ENCODE measurements at regions not wholly inside any gene's neighbourhood (a gene's known extent, or its start where the extent isn't known, plus 50 kb on each side); places are given as distances from the start of the nearest gene placed in this dataset.

- no peaks in the 10 kb centered on the region for H3K36me3 ChIP-seq (replicated peaks; ENCODE audit: low read depth, low read length)
- H3K9me3 ChIP-seq (ENCODE audit: insufficient read depth, low read length) = no peaks in the 10 kb centered on the region
- no peak overlapping the region for H3K4me3 ChIP-seq (ENCODE audit: low read length)
- no peak overlapping the region for H2AFZ ChIP-seq (ENCODE audit: low read depth, low read length)
- H3K9ac ChIP-seq (ENCODE audit: low read length) = no peak overlapping the region
- no peak overlapping the region for H3K4me2 ChIP-seq (ENCODE audit: low read length)
- H4K20me1 ChIP-seq (ENCODE audit: insufficient read depth, low read length) = no peaks in the 10 kb centered on the region
- no peaks in the 10 kb centered on the region for H3K79me2 ChIP-seq (ENCODE audit: low read length)
- peaks cover 14% of the 10 kb centered on the region for H3K4me1 ChIP-seq (ENCODE audit: low read length)
- TF ChIP-seq EZH2phosphoT487 (IDR thresholded peaks at IDR 0.05; ENCODE audit: low read depth) (no peak), CTCF (IDR thresholded peaks at IDR 0.05; ENCODE audit: low read depth, low read length) (no peak)
- no peak overlapping the region for H3K27ac ChIP-seq (ENCODE audit: low read length)
- no peaks in the 10 kb centered on the region for H3K27me3 ChIP-seq (ENCODE audit: low read depth, low read length)
These were observed 262.4 kb upstream of the DAB1 start for GRCh38 chr1:57686306-57686705.

DNA sequence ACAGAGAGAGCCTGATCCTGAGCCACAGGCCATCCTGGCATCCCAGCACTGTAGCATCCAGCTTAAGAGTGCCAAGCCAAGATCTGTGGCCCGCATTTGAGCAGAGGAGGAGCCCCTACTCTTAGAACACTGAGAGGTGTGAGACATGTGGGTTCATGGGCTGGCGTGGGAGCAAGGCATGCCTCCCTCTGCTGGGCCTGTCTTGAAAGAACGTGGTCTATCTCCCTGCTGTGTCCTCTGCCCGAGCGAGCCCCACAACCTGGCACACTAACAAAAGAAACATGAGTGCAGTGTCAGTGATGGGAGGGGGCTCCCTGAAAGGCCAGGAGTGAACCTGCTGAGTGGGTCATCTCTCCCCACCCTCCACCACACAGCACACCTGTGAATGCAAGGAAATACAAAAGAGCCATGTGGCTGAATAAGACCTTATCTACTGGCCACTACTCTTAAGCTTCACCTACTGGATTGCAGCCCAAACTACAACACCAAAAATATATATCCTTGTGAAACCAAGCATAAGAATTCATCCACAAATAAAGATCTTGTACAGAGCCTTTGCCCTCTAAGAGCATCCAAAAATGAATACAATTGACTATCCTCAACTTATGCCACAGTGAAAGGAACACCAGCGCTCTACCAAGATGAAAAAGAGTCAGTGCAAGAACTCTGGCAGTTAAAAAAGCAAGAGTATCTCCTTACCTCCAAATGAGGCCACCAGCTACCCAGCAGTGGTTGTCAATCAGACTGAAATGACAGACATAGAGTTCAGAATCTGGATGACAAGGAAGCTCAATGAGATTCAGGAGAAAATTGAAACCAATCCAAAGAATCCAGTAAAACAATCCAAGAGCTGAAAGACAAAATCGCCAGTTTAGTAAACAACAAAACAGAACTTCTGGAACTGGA is 259.4 kb upstream of the DAB1 start:
- Histone ChIP-seq H3K4me3 (ENCODE audit: low read length) (no peak overlapping the region), H3K27ac (ENCODE audit: low read length) (no peak overlapping the region), H3K4me1 (ENCODE audit: low read length) (peaks cover 23% of the 10 kb centered on the region)

GRCh38 chr1:57678138-57678537 is 254.3 kb upstream of the DAB1 start:
- H3K9ac ChIP-seq (ENCODE audit: low read length) = no peak overlapping the region
- H3K4me3 ChIP-seq (ENCODE audit: low read length) = no peak overlapping the region
- H3K27me3 ChIP-seq (ENCODE audit: low read depth, low read length) = no peaks in the 10 kb centered on the region
- peaks cover 23% of the 10 kb centered on the region for H3K4me1 ChIP-seq (ENCODE audit: low read length)
- H3K36me3 ChIP-seq (replicated peaks; ENCODE audit: low read depth, low read length) = no peaks in the 10 kb centered on the region
- no peaks in the 10 kb centered on the region for H3K9me3 ChIP-seq (ENCODE audit: insufficient read depth, low read length)
- no peaks in the 10 kb centered on the region for H4K20me1 ChIP-seq (ENCODE audit: insufficient read depth, low read length)
- H3K27ac ChIP-seq (ENCODE audit: low read length) = no peak overlapping the region
- no peak for TF ChIP-seq CTCF (IDR thresholded peaks at IDR 0.05; ENCODE audit: low read depth, low read length)
- TF ChIP-seq EZH2phosphoT487 (IDR thresholded peaks at IDR 0.05; ENCODE audit: low read depth) = no peak
- no peaks in the 10 kb centered on the region for H3K79me2 ChIP-seq (ENCODE audit: low read length)
- no peak overlapping the region for H2AFZ ChIP-seq (ENCODE audit: low read depth, low read length)
- no peak overlapping the region for H3K4me2 ChIP-seq (ENCODE audit: low read length)

More for the DNA sequence above, 259.4 kb upstream of the DAB1 start:
- no peaks in the 10 kb centered on the region for H3K9me3 ChIP-seq (ENCODE audit: insufficient read depth, low read length)
- no peaks in the 10 kb centered on the region for H3K36me3 ChIP-seq (replicated peaks; ENCODE audit: low read depth, low read length)
- no peak overlapping the region for H3K9ac ChIP-seq (ENCODE audit: low read length)
- no peaks in the 10 kb centered on the region for H4K20me1 ChIP-seq (ENCODE audit: insufficient read depth, low read length)
- no peak overlapping the region for H2AFZ ChIP-seq (ENCODE audit: low read depth, low read length)
- no peaks in the 10 kb centered on the region for H3K27me3 ChIP-seq (ENCODE audit: low read depth, low read length)
- no peak overlapping the region for H3K4me2 ChIP-seq (ENCODE audit: low read length)
- H3K79me2 ChIP-seq (ENCODE audit: low read length) = no peaks in the 10 kb centered on the region
- TF ChIP-seq EZH2phosphoT487 (IDR thresholded peaks at IDR 0.05; ENCODE audit: low read depth) = no peak
- no peak for TF ChIP-seq CTCF (IDR thresholded peaks at IDR 0.05; ENCODE audit: low read depth, low read length)

GRCh38 chr1:57675776-57676175 is 251.9 kb upstream of the DAB1 start:
- no peak overlapping the region for H2AFZ ChIP-seq (ENCODE audit: low read depth, low read length)
- H3K9me3 ChIP-seq (ENCODE audit: insufficient read depth, low read length) = no peaks in the 10 kb centered on the region
- peaks cover 4% of the 10 kb centered on the region for H3K4me1 ChIP-seq (ENCODE audit: low read length)
- no peaks in the 10 kb centered on the region for H4K20me1 ChIP-seq (ENCODE audit: insufficient read depth, low read length)
- H3K27ac ChIP-seq (ENCODE audit: low read length) = no peak overlapping the region
- H3K27me3 ChIP-seq (ENCODE audit: low read depth, low read length) = no peaks in the 10 kb centered on the region
- TF ChIP-seq CTCF (IDR thresholded peaks at IDR 0.05; ENCODE audit: low read depth, low read length) (no peak), EZH2phosphoT487 (IDR thresholded peaks at IDR 0.05; ENCODE audit: low read depth) (no peak)
- no peaks in the 10 kb centered on the region for H3K79me2 ChIP-seq (ENCODE audit: low read length)
- no peak overlapping the region for H3K9ac ChIP-seq (ENCODE audit: low read length)
- H3K4me2 ChIP-seq (ENCODE audit: low read length) = no peak overlapping the region
- no peak overlapping the region for H3K4me3 ChIP-seq (ENCODE audit: low read length)
- no peaks in the 10 kb centered on the region for H3K36me3 ChIP-seq (replicated peaks; ENCODE audit: low read depth, low read length)
